ENCODE measurements at regions not wholly inside any gene's neighbourhood (a gene's known extent, or its start where the extent isn't known, plus 50 kb on each side); places are given as distances from the start of the nearest gene placed in this dataset.
"Not testable (repeated sequence)": the region's sequence is repeated elsewhere in the genome, so short reads cannot be mapped to it uniquely, and the experiment has no call there.

DNA sequence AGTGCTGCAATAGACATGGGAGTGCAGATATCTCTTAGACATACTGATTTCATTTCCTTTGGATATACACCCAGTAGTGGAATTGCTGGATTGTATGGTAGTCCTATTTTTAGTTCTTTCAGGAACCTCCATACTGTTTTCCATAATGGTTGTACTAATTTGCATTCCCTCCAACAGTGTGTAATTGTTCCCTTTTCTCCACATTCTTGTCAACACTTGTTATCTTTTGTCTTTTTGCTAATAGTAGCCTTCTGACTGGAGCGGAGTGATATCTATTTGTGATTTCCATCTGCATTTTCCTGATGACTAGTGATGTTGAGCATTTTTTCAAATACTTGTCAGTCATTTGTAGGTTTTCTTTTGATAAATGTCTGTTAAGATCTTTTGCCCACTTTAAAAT lies 128.9 kb downstream of the CTNND1 start:
- no peak overlapping the region for H2BK12ac ChIP-seq (ENCODE audit: insufficient read length, low read depth, low read length)
- no peaks in the 10 kb centered on the region; the same call in 1 of the 2 replicates for H3K4me1 ChIP-seq (ENCODE audit: insufficient read depth, low read length)
- no peak overlapping the region for H2AK5ac ChIP-seq (ENCODE audit: insufficient read length, low read length)
- no peaks in the 10 kb centered on the region for H3K79me2 ChIP-seq (ENCODE audit: insufficient read depth, low read length)
- no peak overlapping the region for H2AFZ ChIP-seq (ENCODE audit: low read length)
- no peak overlapping the region for H3K27ac Mint-ChIP-seq
- H3K9me3 ChIP-seq (ENCODE audit: control insufficient read depth, low read depth, low read length) = no peaks in the 10 kb centered on the region
- no peaks in the 10 kb centered on the region for H3K36me3 Mint-ChIP-seq (ENCODE audit: insufficient read depth in 1 of 3, low read depth in 3 of 3)
- H3K9ac ChIP-seq (ENCODE audit: extremely low read depth, insufficient read length, low read length) = no peak overlapping the region
- H3K4me3 Mint-ChIP-seq = no peak overlapping the region
- H2BK120ac ChIP-seq (ENCODE audit: low read depth, low read length, poor library complexity, severe bottlenecking) = no peak overlapping the region
- H3K4me1 Mint-ChIP-seq = peaks cover 13 to 20% of the 10 kb centered on the region in 2 experiments
- no peak overlapping the region for H3K4me2 ChIP-seq (ENCODE audit: insufficient read depth, insufficient read length, low read length)
- H3K79me1 ChIP-seq (ENCODE audit: insufficient read depth, low read depth, low read length, poor library complexity, severe bottlenecking) = no peaks in the 10 kb centered on the region
- H3K27me3 ChIP-seq (ENCODE audit: insufficient read depth, low read length) = no peaks in the 10 kb centered on the region
- no peak overlapping the region for H3K18ac ChIP-seq (ENCODE audit: insufficient read length, low read depth, low read length)
- peaks cover 0 to 2% of the 10 kb centered on the region in 2 experiments; a peak in 1 of 5 replicates for H3K9me3 Mint-ChIP-seq
- H3K27me3 Mint-ChIP-seq (ENCODE audit: low read depth) = no peaks in the 10 kb centered on the region
- H4K5ac ChIP-seq (ENCODE audit: insufficient read length, low read depth, low read length) = no peak overlapping the region
- H3K27ac ChIP-seq (ENCODE audit: insufficient read length, low read depth, low read length) = no peak overlapping the region
- no peaks in the 10 kb centered on the region for H4K20me1 ChIP-seq (ENCODE audit: control insufficient read depth, insufficient read depth, insufficient read length)
- H3K23me2 ChIP-seq (ENCODE audit: insufficient read length, low read depth, low read length, poor library complexity, severe bottlenecking) = no peaks in the 10 kb centered on the region
- no peak overlapping the region for H2BK5ac ChIP-seq (ENCODE audit: insufficient read length, low read length)
- no peak overlapping the region for H3K56ac ChIP-seq (ENCODE audit: insufficient read length, low read depth, low read length)
- H3T11ph ChIP-seq (ENCODE audit: low read length) = no peak overlapping the region
- H3K4ac ChIP-seq (ENCODE audit: low read depth, low read length) = no peak overlapping the region
- DNase-seq = no peak
- no peak overlapping the region for H2BK15ac ChIP-seq (ENCODE audit: low read depth, low read length)
- H2BK20ac ChIP-seq (ENCODE audit: low read depth, low read length, poor library complexity, severe bottlenecking) = no peak overlapping the region
- no peak overlapping the region for H4K8ac ChIP-seq (replicated peaks; ENCODE audit: insufficient read length, low read depth, low read length)
- TF ChIP-seq, protein P1, sequence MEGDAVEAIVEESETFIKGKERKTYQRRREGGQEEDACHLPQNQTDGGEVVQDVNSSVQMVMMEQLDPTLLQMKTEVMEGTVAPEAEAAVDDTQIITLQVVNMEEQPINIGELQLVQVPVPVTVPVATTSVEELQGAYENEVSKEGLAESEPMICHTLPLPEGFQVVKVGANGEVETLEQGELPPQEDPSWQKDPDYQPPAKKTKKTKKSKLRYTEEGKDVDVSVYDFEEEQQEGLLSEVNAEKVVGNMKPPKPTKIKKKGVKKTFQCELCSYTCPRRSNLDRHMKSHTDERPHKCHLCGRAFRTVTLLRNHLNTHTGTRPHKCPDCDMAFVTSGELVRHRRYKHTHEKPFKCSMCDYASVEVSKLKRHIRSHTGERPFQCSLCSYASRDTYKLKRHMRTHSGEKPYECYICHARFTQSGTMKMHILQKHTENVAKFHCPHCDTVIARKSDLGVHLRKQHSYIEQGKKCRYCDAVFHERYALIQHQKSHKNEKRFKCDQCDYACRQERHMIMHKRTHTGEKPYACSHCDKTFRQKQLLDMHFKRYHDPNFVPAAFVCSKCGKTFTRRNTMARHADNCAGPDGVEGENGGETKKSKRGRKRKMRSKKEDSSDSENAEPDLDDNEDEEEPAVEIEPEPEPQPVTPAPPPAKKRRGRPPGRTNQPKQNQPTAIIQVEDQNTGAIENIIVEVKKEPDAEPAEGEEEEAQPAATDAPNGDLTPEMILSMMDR (conservative IDR thresholded peaks at IDR 0.05) = no peak
- no CpG with 5 or more reads among the region's 1 CpG for WGBS (ENCODE audit: extremely low coverage, insufficient read length, low lambda C conversion rate)
- no peak overlapping the region for H3K14ac ChIP-seq (ENCODE audit: insufficient read depth, low read length)
- H4K91ac ChIP-seq (ENCODE audit: insufficient read length, low read depth, low read length) = no peak overlapping the region
- no peak overlapping the region for H3K23ac ChIP-seq (ENCODE audit: insufficient read length, low read depth, low read length)

DNA sequence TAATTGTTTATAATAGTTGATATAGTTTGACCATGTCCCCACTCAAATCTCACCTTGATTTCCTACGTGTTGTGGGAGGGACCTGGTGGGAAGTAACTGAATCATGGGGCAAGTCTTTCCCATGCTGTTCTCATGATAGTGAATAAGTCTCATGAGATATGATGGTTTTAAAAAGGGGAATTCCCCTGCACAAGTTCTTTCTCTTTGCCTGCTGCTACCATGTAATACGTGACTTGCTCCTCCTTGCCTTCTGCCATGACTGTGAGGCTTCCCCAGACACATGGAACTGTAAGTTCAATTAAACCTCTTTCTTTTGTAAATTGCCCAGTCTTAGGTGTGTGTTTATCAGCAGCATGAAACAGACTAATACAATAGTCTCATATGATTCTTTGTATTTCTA lies 130.5 kb upstream of the OR9Q1 start:
- H4K91ac ChIP-seq (ENCODE audit: insufficient read length, low read depth, low read length); H2AK5ac ChIP-seq (ENCODE audit: insufficient read length, low read length); H2BK20ac ChIP-seq (ENCODE audit: low read depth, low read length, poor library complexity, severe bottlenecking); H3K79me1 ChIP-seq (ENCODE audit: insufficient read depth, low read depth, low read length, poor library complexity, severe bottlenecking); H3K4me1 ChIP-seq (ENCODE audit: insufficient read depth, low read length); DNase-seq; H2BK12ac ChIP-seq (ENCODE audit: insufficient read length, low read depth, low read length); H3K56ac ChIP-seq (ENCODE audit: insufficient read length, low read depth, low read length); H3K9me3 Mint-ChIP-seq; H3K27ac ChIP-seq (ENCODE audit: insufficient read length, low read depth, low read length); H3K27me3 ChIP-seq (ENCODE audit: insufficient read depth, low read length); H2BK5ac ChIP-seq (ENCODE audit: insufficient read length, low read length); H2AFZ ChIP-seq (ENCODE audit: low read length); H4K8ac ChIP-seq (replicated peaks; ENCODE audit: insufficient read length, low read depth, low read length); H3K4ac ChIP-seq (ENCODE audit: low read depth, low read length); H2BK120ac ChIP-seq (ENCODE audit: low read depth, low read length, poor library complexity, severe bottlenecking); H3K23ac ChIP-seq (ENCODE audit: insufficient read length, low read depth, low read length); H3K18ac ChIP-seq (ENCODE audit: insufficient read length, low read depth, low read length); H3K23me2 ChIP-seq (ENCODE audit: insufficient read length, low read depth, low read length, poor library complexity, severe bottlenecking); H3K9me3 ChIP-seq (ENCODE audit: control insufficient read depth, low read depth, low read length); H4K5ac ChIP-seq (ENCODE audit: insufficient read length, low read depth, low read length); H3K4me3 Mint-ChIP-seq; H3K9ac ChIP-seq (ENCODE audit: extremely low read depth, insufficient read length, low read length); H4K20me1 ChIP-seq (ENCODE audit: control insufficient read depth, insufficient read depth, insufficient read length); H3K4me2 ChIP-seq (ENCODE audit: insufficient read depth, insufficient read length, low read length); H3K27ac Mint-ChIP-seq; H3K36me3 Mint-ChIP-seq (ENCODE audit: insufficient read depth in 1 of 3, low read depth in 3 of 3); H2BK15ac ChIP-seq (ENCODE audit: low read depth, low read length); H3K27me3 Mint-ChIP-seq (ENCODE audit: low read depth); H3T11ph ChIP-seq (ENCODE audit: low read length); H3K14ac ChIP-seq (ENCODE audit: insufficient read depth, low read length); H3K79me2 ChIP-seq (ENCODE audit: insufficient read depth, low read length): not testable (repeated sequence)
- H3K4me1 Mint-ChIP-seq = peaks cover 13 to 20% of the 10 kb centered on the region in 2 experiments
- WGBS (ENCODE audit: extremely low coverage, insufficient read length, low lambda C conversion rate) = no CpG with 5 or more reads among the region's 2 CpGs

All from H9 (cell line).